C4-2B (cell line): ENCODE measurements at regions not wholly inside any gene's neighbourhood (a gene's known extent, or its start where the extent isn't known, plus 50 kb on each side); places are given as distances from the start of the nearest gene placed in this dataset.

Experiments
- ZFX ChIP-seq: fragments of 450-650 bp; IDR thresholded peaks from 2 replicates; pipeline ENCODE4 v1.6.1; 2017
- TF ChIP-seq, protein P1 (sequence below): fragments of 450-650 bp; conservative IDR thresholded peaks from 2 replicates; pipeline ENCODE4 v1.5.1; 2017; ENCODE audit warnings: mild to moderate bottlenecking

DNA sequence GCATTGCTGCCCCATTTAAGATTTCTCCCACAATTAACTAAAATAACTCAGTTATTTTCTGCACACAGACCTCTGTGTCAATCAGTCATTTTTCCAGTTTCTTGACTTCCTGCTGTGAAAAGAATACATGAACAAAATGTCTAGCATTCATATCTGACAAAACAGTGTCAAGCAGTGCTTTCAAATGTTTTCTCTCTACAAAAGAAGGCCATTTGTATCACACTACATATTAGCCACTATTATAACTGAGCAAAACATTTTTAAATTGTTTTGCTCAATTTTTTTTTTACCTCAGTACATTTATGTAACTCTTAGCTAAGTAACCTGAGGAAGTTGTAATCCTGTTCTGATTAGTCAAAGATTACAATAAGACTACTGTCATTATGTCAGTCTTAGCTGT lies 1498.5 kb upstream of the PRMT6 start:
- TF ChIP-seq, protein P1, sequence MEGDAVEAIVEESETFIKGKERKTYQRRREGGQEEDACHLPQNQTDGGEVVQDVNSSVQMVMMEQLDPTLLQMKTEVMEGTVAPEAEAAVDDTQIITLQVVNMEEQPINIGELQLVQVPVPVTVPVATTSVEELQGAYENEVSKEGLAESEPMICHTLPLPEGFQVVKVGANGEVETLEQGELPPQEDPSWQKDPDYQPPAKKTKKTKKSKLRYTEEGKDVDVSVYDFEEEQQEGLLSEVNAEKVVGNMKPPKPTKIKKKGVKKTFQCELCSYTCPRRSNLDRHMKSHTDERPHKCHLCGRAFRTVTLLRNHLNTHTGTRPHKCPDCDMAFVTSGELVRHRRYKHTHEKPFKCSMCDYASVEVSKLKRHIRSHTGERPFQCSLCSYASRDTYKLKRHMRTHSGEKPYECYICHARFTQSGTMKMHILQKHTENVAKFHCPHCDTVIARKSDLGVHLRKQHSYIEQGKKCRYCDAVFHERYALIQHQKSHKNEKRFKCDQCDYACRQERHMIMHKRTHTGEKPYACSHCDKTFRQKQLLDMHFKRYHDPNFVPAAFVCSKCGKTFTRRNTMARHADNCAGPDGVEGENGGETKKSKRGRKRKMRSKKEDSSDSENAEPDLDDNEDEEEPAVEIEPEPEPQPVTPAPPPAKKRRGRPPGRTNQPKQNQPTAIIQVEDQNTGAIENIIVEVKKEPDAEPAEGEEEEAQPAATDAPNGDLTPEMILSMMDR, result no peak
- TF ChIP-seq ZFX, result no peak
